ENCODE measurements at regions not wholly inside any gene's neighbourhood (a gene's known extent, or its start where the extent isn't known, plus 50 kb on each side); places are given as distances from the start of the nearest gene placed in this dataset.

DNA sequence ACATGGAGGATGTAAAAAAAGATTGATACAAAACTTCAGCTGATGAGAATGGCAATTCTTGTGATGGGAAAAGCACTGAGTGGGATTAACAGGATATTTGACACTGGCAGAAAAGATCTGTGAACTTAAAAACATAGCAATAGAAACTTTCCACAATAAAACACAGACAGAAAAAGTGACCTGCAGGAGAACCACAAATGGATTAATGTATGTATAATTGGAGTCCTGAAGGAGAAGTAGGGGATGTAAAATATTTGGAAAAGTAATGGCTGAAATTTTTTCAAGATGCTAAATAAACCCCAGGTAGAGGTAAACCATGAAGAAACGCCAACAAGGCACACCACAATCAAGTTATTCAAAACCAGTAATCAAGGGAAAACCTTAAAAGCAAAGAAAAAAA is 130.8 kb upstream of the C14orf180 start:
- no peak overlapping the region for H3K9ac ChIP-seq
- no peak overlapping the region for H3K27ac ChIP-seq (ENCODE audit: low read depth in 2 of 2, low read length in 1 of 2)
- no peaks in the 10 kb centered on the region for H3K79me2 ChIP-seq (ENCODE audit: insufficient read depth)
- 11% methylated on average over 1 of the region's 1 CpG for WGBS (ENCODE audit: low lambda C conversion rate)
- no peaks in the 10 kb centered on the region for H3K9me2 ChIP-seq
- no peaks in the 10 kb centered on the region for H3F3A ChIP-seq (replicated peaks; ENCODE audit: insufficient read depth)
- DNase-seq = no peak
- H3K4me3 ChIP-seq (ENCODE audit: low read depth in 2 of 2, low read length in 1 of 2) = no peak overlapping the region
- H3K4me2 ChIP-seq = no peak overlapping the region
- H3K36me3 ChIP-seq (replicated peaks in 1 of 2; ENCODE audit: control insufficient read depth in 1 of 2, insufficient read depth in 2 of 2, low read length in 1 of 2) = no peaks in the 10 kb centered on the region
- no peak for TF ChIP-seq FOSL2 (IDR thresholded peaks at IDR 0.05; ENCODE audit: borderline replicate concordance, low read depth)
- TF ChIP-seq MEF2A (IDR thresholded peaks at IDR 0.05; ENCODE audit: borderline replicate concordance, low read depth) = no peak
- TF ChIP-seq, protein P1, sequence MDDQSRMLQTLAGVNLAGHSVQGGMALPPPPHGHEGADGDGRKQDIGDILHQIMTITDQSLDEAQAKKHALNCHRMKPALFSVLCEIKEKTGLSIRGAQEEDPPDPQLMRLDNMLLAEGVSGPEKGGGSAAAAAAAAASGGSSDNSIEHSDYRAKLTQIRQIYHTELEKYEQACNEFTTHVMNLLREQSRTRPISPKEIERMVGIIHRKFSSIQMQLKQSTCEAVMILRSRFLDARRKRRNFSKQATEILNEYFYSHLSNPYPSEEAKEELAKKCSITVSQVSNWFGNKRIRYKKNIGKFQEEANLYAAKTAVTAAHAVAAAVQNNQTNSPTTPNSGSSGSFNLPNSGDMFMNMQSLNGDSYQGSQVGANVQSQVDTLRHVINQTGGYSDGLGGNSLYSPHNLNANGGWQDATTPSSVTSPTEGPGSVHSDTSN (IDR thresholded peaks at IDR 0.05) = no peak
- H2AFZ ChIP-seq (ENCODE audit: low read depth) = no peak overlapping the region
- no peaks in the 10 kb centered on the region for H4K20me1 ChIP-seq (ENCODE audit: insufficient read depth)
- CTCF ChIA-PET = no interaction called here
- H3K27me3 ChIP-seq (ENCODE audit: insufficient read depth) = no peaks in the 10 kb centered on the region
- no peaks in the 10 kb centered on the region for H3K9me3 ChIP-seq
- POLR2A ChIA-PET = no interaction called here
- H3K4me1 ChIP-seq (ENCODE audit: control insufficient read depth in 1 of 2, insufficient read depth in 2 of 2, low read depth in 1 of 2, low read length in 1 of 2) = peaks cover 0 to 2% of the 10 kb centered on the region in 2 experiments; a peak in 1 of 4 replicates

DNA sequence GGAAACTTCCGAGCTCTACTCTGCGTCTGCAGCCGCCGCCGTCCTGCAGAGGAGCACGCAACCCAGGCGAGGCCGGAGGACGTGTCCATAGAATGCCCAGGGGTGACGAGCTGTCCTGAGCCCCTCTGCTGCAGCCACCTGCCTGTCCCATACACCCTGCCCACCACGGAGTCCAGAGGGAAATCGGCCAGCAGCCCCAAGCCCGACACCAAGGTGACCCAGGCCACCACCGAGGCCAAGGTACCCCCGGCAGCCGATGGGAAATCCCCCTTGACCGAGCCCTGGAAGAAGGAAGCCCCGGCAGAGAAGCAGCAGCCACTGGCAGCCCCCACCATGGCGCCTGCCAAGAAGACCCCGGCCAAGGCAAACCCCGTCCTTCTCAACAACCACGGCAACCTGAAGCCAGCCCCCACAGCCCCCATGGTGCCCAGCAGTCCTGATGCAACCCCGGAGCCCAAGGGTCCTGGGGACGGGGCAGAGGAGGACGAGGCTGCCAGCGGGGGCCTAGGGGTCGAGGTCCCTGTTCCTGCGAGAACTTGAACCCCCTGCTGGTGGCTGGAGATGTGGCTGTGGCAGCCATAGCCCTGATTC is 128.7 kb upstream of the C14orf180 start:
- no peak overlapping the region for H3K4me3 ChIP-seq (ENCODE audit: low read depth in 2 of 2, low read length in 1 of 2)
- no peaks in the 10 kb centered on the region for H3K9me3 ChIP-seq
- H3K4me2 ChIP-seq = no peak overlapping the region
- no peaks in the 10 kb centered on the region for H3F3A ChIP-seq (replicated peaks; ENCODE audit: insufficient read depth)
- no peak overlapping the region for H2AFZ ChIP-seq (ENCODE audit: low read depth)
- no peaks in the 10 kb centered on the region for H3K4me1 ChIP-seq (ENCODE audit: control insufficient read depth in 1 of 2, insufficient read depth in 2 of 2, low read depth in 1 of 2, low read length in 1 of 2)
- CTCF ChIA-PET = no interaction called here
- TF ChIP-seq NFIC (IDR thresholded peaks at IDR 0.05; ENCODE audit: borderline replicate concordance) (no peak), TCF12 (IDR thresholded peaks at IDR 0.05) (no peak), GATA2 (CRISPR knock-in tag; IDR thresholded peaks at IDR 0.05) (no peak), FOSL2 (IDR thresholded peaks at IDR 0.05; ENCODE audit: borderline replicate concordance, low read depth) (no peak), MXI1 (IDR thresholded peaks at IDR 0.05; ENCODE audit: low read depth, low read length) (no peak), SIN3A (IDR thresholded peaks at IDR 0.05; ENCODE audit: borderline replicate concordance, low read depth, low read length) (no peak), CHD2 (IDR thresholded peaks at IDR 0.05; ENCODE audit: low read length, partially characterized antibody) (no peak), RAD21 (IDR thresholded peaks at IDR 0.05; ENCODE audit: low read length) (no peak), POLR2AphosphoS5 (IDR thresholded peaks at IDR 0.05; ENCODE audit: low read depth, low read length) (no peak), RFX5 (IDR thresholded peaks at IDR 0.05; ENCODE audit: low read length) (no peak), NRF1 (IDR thresholded peaks at IDR 0.05; ENCODE audit: low read depth, low read length) (no peak), RXRA (IDR thresholded peaks at IDR 0.05; ENCODE audit: borderline replicate concordance, low read depth) (no peak), SMC3 (IDR thresholded peaks at IDR 0.05; ENCODE audit: low read depth, low read length) (no peak), TAF1 (IDR thresholded peaks at IDR 0.05; ENCODE audit: borderline replicate concordance, low read depth, low read length) (no peak), EP300 (IDR thresholded peaks at IDR 0.05; ENCODE audit: borderline replicate concordance in 1 of 2, low read depth in 1 of 2, low read length in 1 of 2) (no peak), FOXM1 (IDR thresholded peaks at IDR 0.05; ENCODE audit: low read depth) (no peak)
- TF ChIP-seq, protein P2, sequence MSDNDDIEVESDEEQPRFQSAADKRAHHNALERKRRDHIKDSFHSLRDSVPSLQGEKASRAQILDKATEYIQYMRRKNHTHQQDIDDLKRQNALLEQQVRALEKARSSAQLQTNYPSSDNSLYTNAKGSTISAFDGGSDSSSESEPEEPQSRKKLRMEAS (IDR thresholded peaks at IDR 0.05; ENCODE audit: low read depth) = no peak
- TF ChIP-seq, protein P3, sequence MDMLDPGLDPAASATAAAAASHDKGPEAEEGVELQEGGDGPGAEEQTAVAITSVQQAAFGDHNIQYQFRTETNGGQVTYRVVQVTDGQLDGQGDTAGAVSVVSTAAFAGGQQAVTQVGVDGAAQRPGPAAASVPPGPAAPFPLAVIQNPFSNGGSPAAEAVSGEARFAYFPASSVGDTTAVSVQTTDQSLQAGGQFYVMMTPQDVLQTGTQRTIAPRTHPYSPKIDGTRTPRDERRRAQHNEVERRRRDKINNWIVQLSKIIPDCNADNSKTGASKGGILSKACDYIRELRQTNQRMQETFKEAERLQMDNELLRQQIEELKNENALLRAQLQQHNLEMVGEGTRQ (IDR thresholded peaks at IDR 0.05; ENCODE audit: borderline replicate concordance, low read depth, low read length) = no peak
- TF ChIP-seq, protein P4, sequence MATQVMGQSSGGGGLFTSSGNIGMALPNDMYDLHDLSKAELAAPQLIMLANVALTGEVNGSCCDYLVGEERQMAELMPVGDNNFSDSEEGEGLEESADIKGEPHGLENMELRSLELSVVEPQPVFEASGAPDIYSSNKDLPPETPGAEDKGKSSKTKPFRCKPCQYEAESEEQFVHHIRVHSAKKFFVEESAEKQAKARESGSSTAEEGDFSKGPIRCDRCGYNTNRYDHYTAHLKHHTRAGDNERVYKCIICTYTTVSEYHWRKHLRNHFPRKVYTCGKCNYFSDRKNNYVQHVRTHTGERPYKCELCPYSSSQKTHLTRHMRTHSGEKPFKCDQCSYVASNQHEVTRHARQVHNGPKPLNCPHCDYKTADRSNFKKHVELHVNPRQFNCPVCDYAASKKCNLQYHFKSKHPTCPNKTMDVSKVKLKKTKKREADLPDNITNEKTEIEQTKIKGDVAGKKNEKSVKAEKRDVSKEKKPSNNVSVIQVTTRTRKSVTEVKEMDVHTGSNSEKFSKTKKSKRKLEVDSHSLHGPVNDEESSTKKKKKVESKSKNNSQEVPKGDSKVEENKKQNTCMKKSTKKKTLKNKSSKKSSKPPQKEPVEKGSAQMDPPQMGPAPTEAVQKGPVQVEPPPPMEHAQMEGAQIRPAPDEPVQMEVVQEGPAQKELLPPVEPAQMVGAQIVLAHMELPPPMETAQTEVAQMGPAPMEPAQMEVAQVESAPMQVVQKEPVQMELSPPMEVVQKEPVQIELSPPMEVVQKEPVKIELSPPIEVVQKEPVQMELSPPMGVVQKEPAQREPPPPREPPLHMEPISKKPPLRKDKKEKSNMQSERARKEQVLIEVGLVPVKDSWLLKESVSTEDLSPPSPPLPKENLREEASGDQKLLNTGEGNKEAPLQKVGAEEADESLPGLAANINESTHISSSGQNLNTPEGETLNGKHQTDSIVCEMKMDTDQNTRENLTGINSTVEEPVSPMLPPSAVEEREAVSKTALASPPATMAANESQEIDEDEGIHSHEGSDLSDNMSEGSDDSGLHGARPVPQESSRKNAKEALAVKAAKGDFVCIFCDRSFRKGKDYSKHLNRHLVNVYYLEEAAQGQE (IDR thresholded peaks at IDR 0.05; ENCODE audit: low read depth, low read length) = no peak
- TF ChIP-seq, protein P5, sequence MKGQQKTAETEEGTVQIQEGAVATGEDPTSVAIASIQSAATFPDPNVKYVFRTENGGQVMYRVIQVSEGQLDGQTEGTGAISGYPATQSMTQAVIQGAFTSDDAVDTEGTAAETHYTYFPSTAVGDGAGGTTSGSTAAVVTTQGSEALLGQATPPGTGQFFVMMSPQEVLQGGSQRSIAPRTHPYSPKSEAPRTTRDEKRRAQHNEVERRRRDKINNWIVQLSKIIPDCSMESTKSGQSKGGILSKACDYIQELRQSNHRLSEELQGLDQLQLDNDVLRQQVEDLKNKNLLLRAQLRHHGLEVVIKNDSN (IDR thresholded peaks at IDR 0.05; ENCODE audit: borderline replicate concordance, low read depth) = no peak
- 66% methylated on average over 22 of the region's 28 CpGs for WGBS (ENCODE audit: low lambda C conversion rate)
- H3K27me3 ChIP-seq (ENCODE audit: insufficient read depth) = no peaks in the 10 kb centered on the region
- no peaks in the 10 kb centered on the region for H3K36me3 ChIP-seq (replicated peaks in 1 of 2; ENCODE audit: control insufficient read depth in 1 of 2, insufficient read depth in 2 of 2, low read length in 1 of 2)
- H3K9me2 ChIP-seq = no peaks in the 10 kb centered on the region
- no peaks in the 10 kb centered on the region for H4K20me1 ChIP-seq (ENCODE audit: insufficient read depth)
- H3K27ac ChIP-seq (ENCODE audit: low read depth in 2 of 2, low read length in 1 of 2) = no peak overlapping the region
- no peaks in the 10 kb centered on the region for H3K79me2 ChIP-seq (ENCODE audit: insufficient read depth)
- no peak for DNase-seq
- POLR2A ChIA-PET = no interaction called here
- H3K9ac ChIP-seq = no peak overlapping the region

All from SK-N-SH (cell line).